H1 (cell line): ENCODE measurements at regions not wholly inside any gene's neighbourhood (a gene's known extent, or its start where the extent isn't known, plus 50 kb on each side); places are given as distances from the start of the nearest gene placed in this dataset.

Experiments
- NRF1 ChIP-seq: IDR thresholded peaks from 2 replicates; pipeline ENCODE4 v1.6.1; 2011; ENCODE audit warnings: mild to moderate bottlenecking, low read depth, low read length, improper control_type of control experiment
- SIX5 ChIP-seq: IDR thresholded peaks from 2 replicates; pipeline ENCODE4 v1.6.1; 2011; ENCODE audit warnings: mild to moderate bottlenecking, low read depth, low read length
- TF ChIP-seq, protein P1 (sequence below): IDR thresholded peaks from 2 replicates; pipeline ENCODE4 v1.6.1; 2011; ENCODE audit warnings: low read length, improper control_type of control experiment

DNA sequence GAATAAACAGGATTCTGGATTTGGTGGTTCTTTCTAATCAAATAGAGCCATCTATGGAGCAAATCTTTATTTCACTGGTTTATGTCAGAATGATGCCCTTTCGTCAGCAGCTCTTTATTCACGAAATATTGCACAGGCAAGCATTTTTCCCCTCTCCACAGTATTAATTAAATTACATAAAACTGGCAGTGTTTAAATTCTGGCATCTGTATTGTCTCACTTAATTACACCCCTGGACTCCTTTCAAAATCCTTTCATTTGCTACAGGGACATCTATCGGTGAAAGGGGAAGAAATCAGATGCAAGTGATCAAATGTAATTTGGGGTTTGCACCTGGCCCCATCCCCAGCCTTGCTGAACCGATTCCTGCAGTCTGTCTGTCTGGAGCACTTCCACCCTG lies 801.9 kb downstream of the QKI start (continued):
- TF ChIP-seq NRF1 (no peak), SIX5 (no peak)
- TF ChIP-seq, protein P1, sequence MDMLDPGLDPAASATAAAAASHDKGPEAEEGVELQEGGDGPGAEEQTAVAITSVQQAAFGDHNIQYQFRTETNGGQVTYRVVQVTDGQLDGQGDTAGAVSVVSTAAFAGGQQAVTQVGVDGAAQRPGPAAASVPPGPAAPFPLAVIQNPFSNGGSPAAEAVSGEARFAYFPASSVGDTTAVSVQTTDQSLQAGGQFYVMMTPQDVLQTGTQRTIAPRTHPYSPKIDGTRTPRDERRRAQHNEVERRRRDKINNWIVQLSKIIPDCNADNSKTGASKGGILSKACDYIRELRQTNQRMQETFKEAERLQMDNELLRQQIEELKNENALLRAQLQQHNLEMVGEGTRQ: no peak
- TF ChIP-seq, all 59 proteins: peak for 0
